ENCODE measurements at regions not wholly inside any gene's neighbourhood (a gene's known extent, or its start where the extent isn't known, plus 50 kb on each side); places are given as distances from the start of the nearest gene placed in this dataset.

DNA sequence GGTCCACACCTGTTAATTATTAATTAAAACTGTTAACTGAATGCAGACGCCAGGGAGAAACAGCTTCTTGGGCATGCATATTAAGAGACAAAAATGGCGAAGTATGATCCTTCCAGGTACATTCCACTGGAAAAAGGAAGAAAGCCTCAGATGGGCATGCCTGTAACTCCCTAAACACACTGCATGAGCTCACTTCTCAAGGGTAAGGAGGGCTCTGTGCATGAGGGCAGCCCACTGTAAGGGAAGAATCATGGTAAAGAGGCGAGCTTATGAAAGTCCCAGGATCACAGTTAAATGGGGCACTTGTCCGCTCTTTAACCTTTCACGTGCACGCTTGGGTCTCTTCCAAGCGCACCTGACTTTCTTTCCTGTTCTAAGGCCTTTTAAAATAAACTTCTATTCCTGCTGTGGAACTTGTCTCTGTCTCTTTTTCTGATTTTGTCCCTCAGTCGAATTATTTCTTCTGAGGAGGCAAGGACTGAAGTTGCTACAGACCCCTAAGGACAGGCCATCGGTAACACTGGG, 321.7 kb downstream of the PPP1R2C start:
- no peak for DNase-seq (ENCODE audit: low read depth in 2 of 3, low spot score in 2 of 3)

DNA sequence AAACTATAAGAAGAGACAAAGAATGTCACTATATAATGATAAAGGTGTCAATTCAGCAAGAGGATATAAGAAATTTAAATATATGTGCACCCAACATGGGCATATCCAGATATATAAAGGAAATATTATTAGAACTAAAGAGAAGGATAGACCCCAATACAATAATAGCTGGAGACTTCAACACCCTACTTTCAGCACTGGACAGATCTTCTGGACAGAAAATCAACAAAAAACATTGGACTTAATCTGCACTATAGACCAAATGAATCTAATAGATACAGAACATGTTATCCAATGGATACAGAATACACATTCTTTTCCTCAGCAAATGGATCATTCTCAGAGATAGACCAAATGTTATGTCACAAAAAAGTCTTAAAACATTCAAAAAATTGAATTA, 327.7 kb downstream of the PPP1R2C start:
- DNase-seq (ENCODE audit: low read depth in 2 of 3, low spot score in 2 of 3): no peak

DNA sequence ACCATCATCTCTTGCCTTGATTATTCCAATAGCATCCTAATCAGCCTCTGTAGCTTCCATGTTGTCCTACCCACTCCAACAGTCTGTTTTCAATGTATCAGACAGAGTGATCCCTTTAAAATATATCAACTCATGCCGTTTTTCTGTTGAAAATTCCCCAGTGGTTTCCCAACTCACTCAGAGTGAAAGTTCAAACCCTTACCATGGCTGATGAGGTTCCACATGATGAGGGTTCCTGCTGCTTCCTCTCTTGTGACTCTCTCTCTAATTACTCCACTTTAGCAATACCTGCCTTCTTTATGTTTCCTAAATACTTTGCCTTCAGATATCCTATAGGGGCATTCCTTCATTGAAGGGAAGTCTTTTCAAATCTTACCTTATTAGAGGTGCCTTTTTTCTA, 334.7 kb downstream of the PPP1R2C start:
- DNase-seq (ENCODE audit: low read depth in 2 of 3, low spot score in 2 of 3): no peak

DNA sequence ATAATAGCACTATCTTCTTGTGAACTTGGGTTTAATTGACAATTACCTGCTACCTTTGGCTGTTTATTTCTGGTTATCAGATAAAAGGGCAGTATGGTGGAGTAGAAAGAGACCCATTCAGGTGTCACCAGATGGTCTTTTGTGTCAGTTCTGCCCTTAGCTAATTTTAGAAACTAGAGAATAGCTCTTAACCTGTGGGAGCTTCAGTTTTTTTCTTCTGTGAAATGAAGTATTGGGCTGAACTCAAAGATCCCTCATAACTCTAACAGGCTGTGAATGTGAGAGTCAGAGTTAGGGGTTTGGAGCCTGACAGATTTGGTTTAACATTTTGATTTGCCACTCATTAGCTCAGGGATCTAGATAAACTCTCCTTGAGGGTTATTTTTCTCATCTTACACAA, 335.2 kb downstream of the PPP1R2C start:
- no peak for DNase-seq (ENCODE audit: low read depth in 2 of 3, low spot score in 2 of 3)

DNA sequence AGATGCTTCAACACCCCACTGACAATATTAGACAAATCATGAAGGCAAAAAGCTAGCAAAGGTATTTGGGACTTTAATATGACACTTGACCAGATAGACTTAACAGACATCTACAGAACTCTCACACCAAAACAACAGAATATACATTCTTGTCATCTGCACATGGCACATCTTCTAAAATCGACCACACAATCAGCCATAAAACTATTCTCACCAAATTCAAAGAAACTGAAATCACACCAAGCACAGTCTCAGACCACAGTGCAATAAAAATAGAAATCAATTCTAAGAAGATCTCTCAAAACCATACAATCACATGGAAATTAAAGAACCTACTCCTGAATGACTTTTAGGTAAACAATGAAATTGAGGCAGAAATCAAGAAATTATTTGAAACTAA, 340.8 kb downstream of the PPP1R2C start:
- DNase-seq (ENCODE audit: low read depth in 2 of 3, low spot score in 2 of 3): no peak

DNA sequence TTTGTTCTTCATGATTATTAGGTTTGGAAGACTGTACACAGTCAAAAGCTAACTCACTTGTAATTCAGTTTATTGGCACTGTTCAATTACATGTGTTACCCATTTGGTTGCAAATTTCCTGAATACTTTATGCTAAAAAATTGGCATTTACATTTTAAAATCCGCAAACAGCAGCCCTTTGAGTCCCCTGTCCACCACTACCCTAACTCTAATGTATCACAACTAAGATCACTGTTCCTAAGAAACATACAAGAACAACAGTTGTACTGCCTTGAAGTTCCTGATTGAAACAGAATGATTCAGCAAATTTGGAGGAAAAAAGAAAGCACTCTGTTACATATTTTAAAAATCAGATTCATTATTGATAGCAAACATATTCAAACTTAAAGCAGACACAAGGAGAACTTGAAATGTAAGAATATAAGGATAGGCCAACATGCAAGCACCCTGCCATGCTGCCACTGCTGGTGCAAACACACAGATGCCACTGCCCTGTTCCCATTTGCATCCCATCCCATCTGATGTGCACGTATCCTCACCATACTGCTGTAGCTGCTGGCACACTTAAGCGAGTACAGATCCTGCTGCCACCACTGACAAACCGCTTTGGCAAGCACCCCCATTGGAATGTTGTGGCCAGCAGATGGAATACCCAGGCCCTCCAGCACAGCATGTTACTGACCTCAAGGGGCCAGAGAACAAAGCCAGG, 343.4 kb downstream of the PPP1R2C start:
- DNase-seq (ENCODE audit: low read depth in 2 of 3, low spot score in 2 of 3): peak in 1 of 3 donors; percentile 2

DNA sequence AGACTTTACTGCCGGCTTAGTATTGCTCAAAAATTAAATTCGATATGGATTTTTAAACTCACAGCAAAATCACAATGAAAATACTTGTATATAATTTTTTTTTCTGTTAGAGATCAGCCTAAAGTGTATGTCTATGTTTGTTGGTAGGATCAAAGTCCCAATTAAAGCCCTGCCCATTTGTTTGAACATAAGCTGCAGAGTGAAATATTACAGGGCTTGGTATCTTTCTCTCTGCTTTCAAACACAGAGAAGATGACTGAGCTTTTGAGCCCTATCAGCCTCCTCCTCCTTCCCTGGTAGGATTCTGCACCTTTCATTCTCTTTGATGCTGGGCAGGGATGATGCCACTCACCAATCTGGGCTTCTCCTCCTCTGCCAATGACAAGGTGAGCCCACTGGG, 345.4 kb downstream of the PPP1R2C start:
- no peak for DNase-seq (ENCODE audit: low read depth in 2 of 3, low spot score in 2 of 3)

DNA sequence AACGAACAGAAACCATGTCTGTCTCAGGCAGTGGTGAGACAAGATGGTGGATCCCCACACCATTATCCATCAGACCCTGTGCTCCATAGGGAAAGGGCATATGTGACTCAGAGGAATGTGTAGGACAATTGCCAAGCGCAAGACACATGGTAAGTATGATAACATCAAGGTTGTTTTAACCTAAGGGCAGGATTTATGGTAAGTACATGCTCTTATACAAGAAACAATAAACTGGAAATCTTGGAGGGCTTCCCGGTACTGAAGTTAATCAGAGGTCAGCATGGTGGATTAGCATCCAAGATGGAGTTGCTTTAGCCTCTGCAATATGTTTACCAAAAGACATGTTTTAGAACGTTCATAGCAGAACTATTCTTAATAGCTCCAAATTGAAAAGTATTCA, 355.0 kb downstream of the PPP1R2C start:
- DNase-seq (ENCODE audit: low read depth in 2 of 3, low spot score in 2 of 3): no peak

DNA sequence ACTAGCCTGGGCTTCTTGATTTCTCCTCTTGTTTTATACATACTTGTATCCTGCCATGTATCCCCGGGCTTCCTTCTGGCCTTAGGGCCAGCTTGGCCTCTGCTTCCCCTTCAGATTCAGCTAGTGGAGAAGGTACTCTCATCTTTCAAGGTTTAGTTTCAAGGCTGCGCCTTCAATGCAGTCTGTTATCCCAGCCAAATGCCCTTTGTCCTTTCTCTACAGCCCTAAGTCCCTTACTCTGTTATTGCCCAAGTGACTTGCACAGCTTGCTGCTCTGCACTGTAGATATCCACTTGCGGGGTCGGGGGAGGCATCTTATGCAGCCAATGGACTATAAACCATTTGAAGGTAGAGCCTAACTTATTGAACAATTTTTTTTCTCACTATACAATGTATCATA, 357.5 kb downstream of the PPP1R2C start:
- no peak for DNase-seq (ENCODE audit: low read depth in 2 of 3, low spot score in 2 of 3)

DNA sequence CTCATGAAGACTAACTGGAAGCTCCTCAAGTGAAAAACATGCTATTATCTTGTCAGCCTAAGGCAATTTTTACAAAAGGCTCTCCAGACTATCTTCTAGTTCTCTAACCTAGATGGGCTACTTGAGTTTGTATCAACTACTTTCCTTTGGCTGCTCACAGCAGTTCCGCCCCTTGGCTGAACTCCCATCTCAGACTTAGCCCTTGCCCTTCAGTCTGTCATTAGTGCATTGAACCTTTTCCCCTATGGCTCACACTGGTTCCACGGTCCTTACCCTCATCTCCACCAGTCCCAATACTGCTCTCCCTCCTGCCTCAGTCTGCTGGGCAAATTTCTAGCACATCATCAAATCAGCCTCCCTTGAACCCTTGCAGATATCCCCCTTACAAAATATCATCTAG, 362.3 kb downstream of the PPP1R2C start:
- no peak for DNase-seq (ENCODE audit: low read depth in 2 of 3, low spot score in 2 of 3)

DNA sequence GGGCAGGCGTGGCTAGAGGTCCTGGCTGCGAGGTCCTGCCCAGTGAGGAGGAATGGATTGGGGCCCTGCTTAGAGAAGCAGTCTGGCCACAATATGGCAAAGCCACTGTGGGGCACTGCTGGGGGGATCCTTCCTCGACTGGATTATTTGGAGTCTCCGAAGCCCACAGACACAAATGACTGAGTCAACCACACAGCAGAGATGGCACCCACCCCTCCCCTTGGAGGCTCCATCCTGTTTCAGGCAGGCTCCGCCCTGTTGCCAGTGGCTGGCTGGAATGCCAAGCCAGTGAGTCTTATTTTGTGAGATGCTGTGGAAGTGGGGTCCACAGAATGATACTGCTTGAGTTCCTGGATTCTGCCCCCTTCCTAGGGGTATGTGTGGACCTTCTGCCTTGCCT, 363.9 kb downstream of the PPP1R2C start:
- no peak for DNase-seq (ENCODE audit: low read depth in 2 of 3, low spot score in 2 of 3)

DNA sequence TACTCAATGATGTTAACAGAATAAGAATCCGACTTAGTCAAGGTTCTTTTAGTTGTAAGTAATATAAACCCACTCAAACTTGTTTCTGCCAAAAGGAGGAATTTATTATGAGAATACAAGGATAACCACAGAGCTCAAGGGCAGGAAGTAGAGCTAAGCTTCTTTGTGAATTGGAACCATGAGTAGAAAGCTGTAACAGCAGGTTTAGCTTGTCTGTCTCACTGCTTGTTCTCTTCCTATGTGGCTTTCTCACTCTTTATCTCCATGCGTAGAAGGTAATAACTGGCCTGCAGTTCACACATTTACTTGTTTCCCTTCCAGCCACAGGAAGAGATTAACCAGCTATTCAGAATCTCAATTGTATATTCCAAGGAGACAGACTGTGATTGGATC, 378.3 kb downstream of the PPP1R2C start:
- peak in 1 of 3 donors; percentile 21 for DNase-seq (ENCODE audit: low read depth in 2 of 3, low spot score in 2 of 3)

DNA sequence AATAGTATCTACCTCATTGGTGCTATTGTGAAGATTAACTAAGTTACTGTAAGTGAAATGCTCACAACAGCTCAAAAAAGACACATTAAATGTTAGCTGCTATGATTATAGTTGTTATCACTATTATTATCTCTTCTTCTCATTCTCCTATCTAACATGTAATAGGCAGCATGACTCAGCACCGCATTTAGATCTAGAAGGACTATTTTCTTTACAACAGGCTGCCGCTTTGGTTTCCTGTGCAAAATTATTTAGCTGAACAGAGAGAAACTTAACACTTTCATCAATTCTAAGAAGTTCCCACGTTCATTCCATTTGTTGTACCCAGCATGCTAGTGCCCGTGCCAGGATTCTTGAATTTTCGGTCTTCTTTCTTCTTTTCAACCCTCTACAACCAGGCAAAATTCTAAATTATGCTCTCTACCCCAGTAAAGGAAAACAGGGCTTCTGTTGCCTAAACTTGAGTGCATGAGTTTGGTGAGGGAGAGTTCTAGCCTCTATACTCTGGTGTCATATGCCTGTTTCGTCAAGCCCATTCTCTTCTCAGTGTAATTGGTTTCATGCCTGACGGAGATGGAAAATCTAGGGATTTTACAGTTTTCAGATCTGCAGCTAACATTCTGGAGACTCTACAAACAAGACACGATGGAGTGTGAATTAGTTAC, 378.9 kb downstream of the PPP1R2C start:
- peak in 2 of 3 donors; percentile 9 to 35 for DNase-seq (ENCODE audit: low read depth in 2 of 3, low spot score in 2 of 3)

DNA sequence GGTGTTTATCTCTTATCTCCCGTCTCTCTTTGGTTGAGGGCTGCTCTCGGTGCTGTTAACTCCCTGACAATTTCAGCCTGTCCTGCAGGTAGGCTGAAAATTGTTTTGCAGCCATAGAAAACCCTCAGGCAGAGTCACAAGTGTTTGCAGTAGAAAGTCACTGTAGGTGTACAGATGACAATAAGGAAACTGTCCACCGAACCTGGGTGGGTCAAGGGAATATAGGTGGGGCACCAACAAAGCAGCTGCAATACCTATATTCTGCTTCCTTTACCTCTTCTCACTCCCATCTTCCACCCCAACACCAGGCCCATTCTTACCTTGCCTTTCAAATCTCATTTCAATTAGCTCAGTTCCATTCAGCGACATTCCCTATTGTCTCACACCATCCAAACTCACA, 381.8 kb downstream of the PPP1R2C start:
- DNase-seq (ENCODE audit: low read depth in 2 of 3, low spot score in 2 of 3): no peak

DNA sequence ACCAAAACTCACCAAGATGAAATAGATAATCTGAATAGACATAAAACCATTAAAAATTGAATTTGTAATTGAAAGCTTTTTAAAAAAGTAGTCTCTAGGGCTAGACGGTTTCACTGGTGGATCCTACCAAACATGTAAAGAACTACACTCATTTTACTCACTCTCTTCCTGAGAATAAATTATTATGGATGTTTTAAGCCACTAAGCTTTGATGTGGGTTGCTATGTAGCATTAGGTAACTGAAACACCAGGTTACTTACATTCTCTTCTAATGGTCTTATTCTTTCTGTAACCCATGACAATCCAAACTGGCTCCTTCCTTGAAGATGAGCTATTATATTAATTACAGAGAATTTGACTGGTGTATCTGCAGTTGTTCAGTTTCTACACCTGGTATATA, 385.1 kb downstream of the PPP1R2C start:
- no peak for DNase-seq (ENCODE audit: low read depth in 2 of 3, low spot score in 2 of 3)

DNA sequence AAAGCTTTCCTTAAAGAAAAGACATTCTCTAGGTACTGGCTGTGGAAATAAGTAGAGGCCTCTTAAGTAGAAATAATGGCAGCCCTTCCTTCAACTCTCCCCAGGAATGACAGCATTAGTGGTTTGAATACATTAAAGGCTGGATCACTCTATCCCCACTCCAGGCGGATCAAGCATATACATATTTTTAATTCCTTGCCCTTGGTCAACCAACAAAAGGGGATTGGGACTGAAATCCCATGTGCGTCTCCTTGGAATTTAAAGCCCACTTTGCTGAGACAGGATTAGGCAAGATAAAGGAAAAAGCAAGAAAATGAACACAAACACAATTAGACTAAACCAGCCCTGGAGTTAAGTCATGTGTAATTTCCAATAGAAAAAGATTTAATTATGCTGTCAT, 391.3 kb downstream of the PPP1R2C start:
- no peak for DNase-seq (ENCODE audit: low read depth in 2 of 3, low spot score in 2 of 3)

DNA sequence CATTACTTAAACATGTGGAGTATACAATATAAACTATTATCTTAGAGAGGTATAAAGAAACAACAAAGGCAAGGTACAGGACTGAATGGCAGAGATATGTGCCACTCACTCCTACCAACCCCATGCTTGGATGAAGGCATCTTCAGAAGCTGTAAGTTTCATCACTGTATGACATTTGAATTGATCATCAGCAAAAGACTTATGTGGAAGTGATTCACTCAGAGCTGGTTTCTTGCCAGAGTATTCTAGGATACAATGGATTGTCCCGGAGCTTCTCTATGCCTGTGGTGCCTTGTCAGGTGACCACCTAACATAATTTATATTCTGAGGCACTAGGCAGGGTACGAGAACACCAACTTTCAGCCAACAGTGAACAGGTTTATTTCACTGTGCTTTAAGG, 392.2 kb downstream of the PPP1R2C start:
- no peak for DNase-seq (ENCODE audit: low read depth in 2 of 3, low spot score in 2 of 3)

DNA sequence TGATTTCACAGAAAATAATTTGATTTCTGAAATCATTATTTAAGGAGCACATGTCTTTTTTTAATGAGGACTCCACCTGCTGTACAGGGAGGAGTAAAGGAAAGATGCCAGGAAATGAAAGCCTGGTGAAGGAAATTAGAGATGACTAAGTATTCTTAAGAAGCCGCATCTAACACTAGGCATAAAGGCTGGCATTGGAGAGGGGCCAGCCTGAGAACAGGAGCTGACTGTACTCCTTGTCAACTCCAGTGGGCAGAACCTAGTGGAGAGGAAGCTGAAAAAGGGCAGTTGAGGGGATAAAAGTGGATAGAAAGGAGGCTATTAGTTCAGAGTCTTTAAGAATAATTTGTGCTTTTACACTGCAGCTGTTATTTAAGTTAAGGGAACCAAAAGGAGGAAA, 393.0 kb downstream of the PPP1R2C start:
- DNase-seq (ENCODE audit: low read depth in 2 of 3, low spot score in 2 of 3): peak in 1 of 3 donors; percentile 21

DNA sequence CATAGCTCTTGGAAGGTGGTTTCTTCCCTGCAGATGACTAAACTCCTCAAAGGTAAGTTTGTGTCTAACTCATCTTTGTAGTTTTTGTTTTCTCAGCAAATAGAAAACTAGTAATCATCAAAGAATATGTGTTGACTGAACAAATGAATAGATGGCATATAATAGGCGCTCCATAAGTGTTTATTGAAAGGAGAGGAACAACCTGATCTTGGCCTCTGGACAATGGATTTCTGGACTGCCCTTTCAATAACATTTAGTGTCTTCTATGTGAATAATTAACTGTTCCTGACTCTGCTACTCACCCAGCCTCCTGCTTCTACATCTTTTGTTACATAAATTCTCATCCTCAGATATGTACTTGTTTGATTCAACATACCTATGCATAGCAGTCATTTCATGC, 399.1 kb downstream of the PPP1R2C start:
- no peak for DNase-seq (ENCODE audit: low read depth in 2 of 3, low spot score in 2 of 3)

DNA sequence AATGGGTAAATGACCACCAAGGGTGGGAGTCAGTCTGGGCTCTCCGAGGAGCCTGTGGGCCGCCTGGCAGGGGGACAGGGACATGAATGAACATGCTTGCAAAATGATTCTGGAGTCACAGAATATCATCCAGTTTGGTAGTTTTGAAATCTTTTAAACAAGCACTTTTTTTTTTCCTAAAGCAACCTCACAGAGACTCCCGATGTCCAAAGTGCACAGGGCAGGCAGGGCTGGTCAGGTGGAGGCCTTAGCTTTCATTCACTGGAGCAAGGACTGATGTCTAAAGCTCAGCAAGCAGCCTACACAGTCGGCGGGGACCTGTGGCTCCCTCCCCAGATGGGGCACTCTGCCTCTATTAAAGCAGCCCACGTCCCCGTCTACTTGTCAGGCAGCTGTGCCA, 402.9 kb downstream of the PPP1R2C start:
- DNase-seq (ENCODE audit: low read depth in 2 of 3, low spot score in 2 of 3): no peak

DNA sequence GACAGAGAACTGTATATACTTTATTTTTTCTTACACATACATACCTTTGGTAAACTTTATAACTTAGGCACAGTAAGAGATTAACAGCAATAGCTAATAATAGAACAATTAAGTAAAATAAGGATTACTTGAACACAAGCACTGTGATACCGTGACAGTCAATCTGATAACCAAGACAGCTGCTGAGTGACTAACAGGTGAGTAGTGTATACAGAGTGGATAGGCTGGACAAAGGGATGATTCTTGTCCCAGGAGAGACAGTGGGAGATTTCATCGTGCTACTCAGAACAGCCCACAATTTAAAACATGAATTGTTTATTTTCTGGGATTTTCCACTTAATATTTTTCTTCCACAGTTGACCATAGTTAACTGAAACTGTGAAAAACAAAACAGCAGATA, 411.8 kb downstream of the PPP1R2C start:
- DNase-seq (ENCODE audit: low read depth in 2 of 3, low spot score in 2 of 3): no peak

DNA sequence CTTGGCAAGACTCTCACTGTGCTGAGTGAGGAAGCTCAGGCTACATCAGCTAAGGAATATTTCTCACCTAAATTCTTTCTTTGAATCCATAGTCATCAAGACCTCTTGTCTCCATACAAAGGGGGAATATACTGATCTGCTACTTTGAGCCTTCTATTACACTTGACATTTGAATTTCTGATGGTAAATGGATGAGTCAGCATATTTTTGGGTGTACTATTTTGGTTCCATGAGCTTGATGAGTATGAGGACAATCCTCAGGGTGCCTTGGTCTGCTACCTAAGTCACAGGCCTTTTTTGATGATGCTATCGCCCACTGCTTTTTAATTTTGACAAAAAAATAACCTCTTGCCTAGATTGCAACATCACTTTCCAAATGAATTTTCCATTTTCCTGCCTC, 415.7 kb downstream of the PPP1R2C start:
- no peak for DNase-seq (ENCODE audit: low read depth in 2 of 3, low spot score in 2 of 3)
